ENCODE measurements at regions not wholly inside any gene's neighbourhood (a gene's known extent, or its start where the extent isn't known, plus 50 kb on each side); places are given as distances from the start of the nearest gene placed in this dataset.
"Not testable (repeated sequence)": the region's sequence is repeated elsewhere in the genome, so short reads cannot be mapped to it uniquely, and the experiment has no call there.

DNA sequence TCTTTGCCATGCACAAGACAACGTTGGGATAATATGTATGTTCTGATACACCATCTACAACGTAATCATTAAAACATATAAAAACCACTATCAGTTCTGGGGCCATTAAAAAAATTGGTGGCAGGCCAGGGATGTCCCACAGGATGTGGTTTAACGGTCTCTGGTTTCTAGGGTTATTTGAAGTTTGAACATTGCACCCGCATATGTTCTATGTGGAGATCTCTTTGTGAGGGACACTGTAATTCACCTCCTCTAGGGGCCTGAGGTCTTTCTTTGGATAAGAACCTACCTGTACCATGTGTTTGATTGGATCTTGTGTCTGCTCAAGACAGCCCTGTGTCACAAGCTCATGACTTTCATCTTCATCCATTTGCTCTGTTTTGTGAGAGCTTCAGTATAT is 73.2 kb downstream of the GGTLC2 start:
- DNase-seq, result no peak

DNA sequence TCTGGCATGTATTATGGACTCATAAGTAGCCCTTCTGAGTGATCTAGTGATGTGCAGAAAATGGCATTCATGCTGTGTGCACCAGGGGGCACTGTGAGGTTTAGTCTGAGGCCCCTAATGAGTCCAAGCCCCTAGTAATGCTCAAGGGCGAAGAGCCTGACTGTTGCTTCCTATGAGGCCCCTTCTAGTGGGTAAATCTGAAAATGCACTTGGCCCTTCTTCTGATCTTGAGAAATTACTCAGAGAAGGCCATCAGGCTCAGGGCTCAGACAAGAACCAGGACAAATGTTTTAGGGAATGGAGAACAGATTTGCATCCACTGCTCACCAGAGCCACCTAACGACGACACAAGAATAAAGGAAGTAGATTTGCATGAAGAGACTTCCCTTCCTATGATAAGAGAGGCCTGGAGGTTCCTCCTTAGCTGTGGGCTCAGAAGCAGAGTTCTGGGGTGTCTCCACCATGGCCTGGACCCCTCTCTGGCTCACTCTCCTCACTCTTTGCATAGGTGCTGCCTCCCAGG is 75.8 kb downstream of the GGTLC2 start:
- no peak for DNase-seq

DNA sequence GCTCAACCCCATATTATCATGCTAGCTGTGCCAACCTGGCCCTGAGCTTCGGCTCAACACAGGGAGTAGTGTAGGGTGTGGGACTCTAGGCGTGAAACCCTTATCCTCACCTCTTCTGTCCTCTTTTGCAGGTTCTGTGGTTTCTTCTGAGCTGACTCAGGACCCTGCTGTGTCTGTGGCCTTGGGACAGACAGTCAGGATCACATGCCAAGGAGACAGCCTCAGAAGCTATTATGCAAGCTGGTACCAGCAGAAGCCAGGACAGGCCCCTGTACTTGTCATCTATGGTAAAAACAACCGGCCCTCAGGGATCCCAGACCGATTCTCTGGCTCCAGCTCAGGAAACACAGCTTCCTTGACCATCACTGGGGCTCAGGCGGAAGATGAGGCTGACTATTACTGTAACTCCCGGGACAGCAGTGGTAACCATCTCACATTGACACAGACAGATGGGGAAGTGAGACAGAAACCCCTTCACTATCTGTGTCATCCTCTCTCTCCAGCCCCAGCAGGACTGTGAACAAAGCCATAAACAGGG is 76.4 kb downstream of the GGTLC2 start:
- no peak for DNase-seq

DNA sequence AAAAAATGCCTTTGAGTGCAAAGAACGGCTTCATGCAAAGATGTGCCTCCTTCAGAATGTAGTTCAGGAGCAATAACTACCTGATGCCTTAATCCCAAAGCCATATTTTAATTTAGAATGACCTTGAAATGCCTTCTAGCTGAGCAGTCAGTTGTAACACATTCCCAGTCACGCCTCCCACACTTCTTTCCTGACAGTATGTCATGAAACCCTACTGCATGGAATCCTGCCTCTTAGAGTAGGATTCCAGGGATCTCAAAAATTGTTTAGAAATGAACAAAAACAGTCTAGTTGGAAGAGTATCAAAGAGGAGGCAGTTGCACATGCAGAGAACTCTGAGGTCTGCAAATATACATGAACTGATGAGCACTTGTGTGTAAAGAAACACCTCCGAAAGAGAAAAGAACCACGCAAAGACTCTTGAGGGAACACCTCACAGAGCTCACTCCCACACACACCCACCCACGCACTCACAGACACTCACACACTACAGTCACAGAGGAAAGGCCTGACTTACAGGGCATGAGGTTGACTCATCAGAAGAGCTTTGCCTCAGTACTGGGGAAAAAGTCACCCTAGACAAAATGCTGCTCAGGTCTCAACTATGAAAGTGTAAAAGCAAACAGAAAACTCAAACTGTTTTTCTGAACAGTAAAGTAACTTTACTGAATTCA is 77.4 kb downstream of the GGTLC2 start:
- DNase-seq, result no peak

DNA sequence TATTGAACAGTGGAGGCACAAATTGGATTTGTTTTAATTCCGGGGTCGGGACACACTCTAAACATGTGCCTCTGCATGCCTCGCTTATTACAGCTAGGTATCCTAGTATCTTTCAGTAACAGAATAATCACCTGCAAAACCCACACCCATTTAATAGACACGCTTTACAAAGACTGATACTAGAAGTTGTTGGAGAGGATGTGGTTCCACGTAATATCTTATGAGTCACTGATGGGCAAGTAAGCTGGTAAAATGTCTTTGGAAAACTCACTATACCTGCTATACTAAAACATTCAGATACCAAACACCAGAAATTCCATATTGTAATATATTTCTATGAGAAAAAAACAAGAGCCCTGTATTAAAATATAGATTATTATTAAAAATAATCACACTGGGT is 84.0 kb downstream of the GGTLC2 start:
- no peak for DNase-seq

DNA sequence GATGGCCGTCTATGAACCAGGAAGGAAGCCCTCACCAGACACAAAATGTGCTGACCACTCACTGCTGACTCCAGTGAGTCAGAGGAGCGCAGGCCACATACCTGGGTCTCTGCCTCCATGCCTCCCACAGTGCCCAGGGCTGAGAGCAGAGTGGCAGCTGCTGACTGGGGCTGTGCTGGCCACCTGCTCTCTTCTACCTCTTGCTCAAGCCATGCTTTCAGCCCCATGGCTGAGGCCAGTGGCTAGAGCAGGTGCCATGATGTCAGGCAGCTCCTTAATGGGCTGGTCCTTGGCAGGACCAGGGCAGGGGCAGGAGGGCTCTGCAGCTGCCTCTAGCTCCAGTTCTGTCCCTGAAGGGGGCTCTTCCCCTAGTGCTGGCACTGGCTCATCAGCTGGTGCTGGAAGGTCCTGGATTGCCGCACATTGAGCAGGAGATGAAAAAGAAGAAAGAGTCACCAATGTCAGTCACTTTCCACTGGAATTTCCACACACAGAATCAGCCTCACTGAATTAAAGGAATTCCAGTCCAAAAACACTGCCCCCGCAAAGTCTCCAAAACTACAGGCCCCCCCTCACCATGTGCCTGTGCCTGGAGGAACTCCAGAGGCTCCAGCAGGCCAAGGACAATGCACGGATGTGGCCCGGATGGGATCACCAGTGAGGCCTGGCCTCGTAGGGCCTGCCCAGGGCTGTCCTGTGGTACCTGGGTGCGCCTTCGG is 86.4 kb downstream of the GGTLC2 start:
- no peak for DNase-seq

DNA sequence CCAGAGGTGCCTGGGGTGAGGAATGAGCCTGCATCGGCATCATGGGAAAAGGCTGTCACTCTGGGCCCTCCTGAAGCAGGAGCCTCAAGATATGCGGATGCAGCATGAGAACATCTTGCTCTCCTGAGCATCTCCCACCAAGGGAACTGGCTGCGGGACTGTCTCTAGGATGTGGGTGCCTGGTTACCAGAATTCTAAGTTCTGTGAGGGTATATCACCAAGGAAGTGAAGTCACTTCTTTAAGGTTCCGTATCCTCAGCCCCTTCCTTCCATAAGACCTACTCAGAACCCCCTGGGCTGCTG is 86.9 kb downstream of the GGTLC2 start:
- no peak for DNase-seq

DNA sequence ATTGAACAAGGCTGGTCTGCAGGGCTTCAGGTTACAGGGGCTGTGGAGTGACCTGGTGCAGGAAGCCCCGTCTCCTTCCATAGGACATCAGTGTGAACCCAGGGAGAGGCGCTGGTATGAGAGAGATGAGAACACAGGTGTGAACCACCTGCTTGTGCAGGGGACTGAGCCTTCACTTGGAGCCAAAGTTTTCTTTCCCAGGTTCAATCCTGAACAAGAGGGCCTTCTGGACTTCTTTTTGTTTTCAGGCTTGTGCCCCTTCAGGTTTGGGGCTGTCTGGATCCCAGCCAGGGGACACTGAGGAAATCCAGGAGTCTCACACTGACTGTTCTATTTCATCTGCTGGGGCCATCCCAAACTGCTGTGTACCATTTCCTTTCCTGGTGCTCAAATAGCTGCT is 88.6 kb downstream of the GGTLC2 start:
- DNase-seq, result not testable (repeated sequence)

DNA sequence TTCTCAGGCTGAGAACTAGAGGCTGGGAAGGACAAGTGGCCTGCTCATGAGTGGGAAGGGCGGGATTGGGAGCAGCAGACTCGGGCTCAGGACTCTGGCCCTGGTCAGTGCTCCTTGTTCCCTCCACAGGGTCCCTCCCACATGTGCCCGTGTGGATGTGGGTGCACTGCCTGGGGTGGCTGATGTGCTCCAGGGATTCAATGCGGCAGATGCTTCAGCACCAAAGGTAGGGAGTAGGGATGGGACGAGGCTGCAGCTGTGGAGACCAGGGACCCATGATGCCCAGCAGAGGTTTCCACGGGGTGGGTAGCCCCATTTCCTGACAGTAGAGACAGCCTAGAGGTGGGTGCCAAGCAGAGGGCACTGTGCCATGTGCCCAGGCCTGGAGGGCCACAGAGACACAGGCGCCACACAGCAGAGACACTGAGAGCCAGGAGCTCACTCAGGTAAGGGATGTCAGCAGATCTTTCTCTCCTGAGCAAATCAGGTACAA is 89.5 kb downstream of the GGTLC2 start:
- no peak for DNase-seq

DNA sequence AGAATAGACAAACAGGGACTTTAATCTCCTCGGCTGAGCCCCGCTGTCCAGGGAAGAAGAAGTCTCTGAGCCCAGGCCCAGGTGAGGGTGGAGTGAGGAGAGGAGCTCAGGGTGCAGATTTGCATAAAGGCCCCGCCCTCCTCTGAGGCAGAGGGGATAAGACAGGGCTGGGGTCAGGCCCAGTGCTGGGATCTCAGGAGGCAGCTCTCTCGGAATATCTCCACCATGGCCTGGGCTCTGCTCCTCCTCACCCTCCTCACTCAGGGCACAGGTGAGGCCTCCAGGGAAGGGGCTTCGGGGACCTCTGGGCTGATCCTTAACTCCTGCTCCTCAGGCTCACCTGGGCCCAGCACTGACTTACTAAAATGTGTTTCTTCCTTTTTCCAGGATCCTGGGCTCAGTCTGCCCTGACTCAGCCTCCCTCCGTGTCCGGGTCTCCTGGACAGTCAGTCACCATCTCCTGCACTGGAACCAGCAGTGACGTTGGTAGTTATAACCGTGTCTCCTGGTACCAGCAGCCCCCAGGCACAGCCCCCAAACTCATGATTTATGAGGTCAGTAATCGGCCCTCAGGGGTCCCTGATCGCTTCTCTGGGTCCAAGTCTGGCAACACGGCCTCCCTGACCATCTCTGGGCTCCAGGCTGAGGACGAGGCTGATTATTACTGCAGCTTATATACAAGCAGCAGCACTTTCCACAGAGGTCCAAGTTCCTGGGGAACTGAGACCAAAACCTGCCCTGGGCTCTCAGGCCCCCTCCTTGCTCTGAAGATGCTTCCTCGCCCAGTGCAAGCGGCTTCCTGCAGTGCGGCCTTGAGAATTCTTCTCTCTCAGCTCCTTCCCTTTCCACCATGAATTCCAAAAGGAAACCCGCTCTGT is 90.2 kb downstream of the GGTLC2 start:
- DNase-seq, result not testable (repeated sequence)

DNA sequence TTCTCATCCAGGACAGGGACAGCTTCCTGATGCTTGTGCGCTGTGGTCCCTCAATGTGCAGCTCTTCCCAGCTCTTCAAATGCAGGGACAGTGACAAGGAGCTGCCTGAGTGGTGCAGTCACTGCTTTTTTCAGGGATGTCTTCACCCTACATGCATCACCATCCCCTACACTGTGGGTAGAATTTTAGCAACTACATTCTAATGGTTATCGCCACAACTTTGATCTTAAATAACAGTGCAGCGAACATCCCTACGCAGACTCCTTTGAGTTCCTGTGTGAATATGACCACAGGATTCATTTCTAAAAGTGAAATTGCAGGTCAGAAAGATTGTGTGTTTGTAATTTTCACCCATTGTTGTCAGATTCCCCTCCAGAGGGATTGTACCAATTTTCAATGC is 90.9 kb downstream of the GGTLC2 start:
- not testable (repeated sequence) for DNase-seq

DNA sequence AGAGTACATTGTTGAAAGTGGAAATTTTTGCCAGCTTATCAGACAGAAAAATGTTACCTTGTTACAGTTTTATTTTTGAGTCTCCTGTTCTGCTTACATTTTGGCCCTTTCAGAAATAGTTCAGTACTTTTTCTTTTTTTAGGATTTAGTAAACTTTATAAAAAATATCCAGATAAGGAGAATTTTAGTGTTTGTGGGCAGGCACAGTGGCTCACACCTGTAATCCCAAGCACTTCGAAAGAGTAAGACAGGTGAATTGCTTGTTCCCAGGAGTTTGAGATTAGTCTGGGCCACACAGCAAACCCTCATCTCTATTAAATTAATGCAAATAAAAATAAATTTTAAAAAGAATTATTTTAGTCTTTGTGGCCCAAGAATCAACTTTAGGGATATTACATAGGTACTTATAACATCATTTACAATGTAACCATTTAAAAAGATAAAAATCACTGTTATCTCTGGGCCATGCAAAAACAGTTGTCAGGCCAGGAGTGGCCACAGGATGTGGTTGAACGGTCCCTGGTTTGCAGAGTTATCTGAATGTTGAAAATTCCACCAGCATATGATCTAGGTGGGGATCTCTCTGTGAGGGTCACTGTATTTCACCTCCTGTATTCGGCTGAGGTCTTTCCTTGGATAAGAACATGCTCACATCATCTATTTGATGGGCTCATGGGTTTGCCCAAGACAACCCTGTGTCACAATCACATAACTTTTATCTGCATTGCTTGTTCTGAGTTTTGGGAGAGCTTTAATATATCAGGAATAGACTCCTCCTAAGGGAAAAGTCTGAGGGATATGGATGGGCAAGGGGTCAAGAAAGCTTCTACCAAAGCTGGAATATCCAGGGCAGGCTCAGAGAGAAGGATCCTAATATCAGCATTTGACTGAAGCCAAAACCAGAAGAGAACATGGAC is 91.5 kb downstream of the GGTLC2 start:
- DNase-seq, result no peak

DNA sequence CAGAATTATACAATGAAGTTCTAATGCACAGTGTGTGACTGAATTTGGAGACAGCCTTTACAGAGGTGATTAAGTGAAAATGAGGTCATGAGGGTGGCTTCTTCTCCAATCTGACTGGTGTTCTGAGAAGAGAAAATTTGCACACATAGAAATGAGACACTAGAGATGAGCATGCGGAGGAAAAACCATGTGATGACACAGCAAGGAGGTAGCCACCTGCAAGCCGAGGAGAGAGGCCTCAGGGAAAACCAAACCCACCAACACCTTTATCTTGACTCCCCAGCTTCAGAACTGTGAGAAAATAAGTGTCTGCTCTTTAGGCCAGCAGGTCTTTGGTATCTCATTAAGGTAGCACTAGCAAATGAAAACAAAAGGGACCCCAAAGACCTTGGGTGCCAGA is 93.2 kb downstream of the GGTLC2 start:
- no peak for DNase-seq

DNA sequence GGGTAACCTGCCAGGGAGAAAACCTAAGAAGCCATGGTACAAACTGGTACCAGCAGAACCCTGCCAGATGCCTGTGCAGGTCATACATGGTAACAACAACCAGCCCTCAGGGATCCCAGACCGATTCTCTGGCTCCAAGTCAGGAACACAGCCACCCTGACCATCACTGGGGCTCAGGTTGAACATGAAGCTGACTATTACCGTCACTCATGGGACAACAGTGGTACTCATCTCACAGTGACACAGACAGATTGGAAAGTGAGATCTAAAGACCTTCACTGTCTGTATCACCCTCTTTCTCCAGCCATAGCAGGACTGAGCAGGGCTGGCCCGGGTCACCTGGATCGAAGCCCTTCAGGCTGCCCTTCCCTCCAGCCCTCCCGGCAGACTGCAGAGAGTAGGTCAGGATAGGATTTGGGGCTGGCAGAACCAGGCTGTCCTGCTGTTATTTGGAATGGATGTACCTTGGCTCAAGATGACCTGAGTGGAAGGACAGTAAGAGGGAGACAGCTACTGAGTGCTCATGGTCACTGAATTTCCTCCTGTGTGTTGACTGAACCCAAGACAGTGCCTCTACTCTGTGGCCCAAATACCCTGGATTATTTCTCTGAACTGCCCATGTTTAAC is 94.7 kb downstream of the GGTLC2 start:
- no peak for DNase-seq

DNA sequence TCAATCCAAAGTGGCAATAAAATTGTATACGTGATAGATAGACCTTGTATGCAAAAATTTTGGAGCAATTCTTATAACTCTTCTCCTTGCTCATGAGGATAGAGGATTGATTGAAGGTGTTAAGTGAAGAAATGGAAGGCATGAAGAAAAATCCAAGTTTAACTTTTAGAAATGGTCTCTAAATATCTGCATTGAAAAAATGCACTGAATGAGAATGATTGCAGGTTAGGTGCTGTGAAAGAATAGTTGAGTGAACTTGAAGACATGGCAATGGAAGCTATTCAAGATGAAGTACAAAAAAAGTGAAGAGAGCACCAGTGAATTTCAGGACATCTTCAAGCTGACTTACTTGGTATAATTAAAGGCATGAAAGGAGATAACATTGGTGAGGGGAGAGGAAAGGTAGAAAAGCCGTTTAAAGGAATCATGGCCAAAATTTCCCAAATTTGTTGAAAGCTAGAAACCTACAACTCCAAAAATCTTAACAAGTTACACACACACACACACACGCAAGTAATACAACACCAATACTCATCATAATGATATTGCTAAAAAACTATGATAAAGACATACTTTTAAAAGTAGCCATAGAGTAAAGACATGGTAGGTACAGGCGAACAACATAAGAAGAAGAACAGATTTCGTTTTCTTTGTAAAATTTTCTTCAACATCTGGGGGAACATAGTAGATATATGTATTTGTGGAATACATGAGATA is 96.3 kb downstream of the GGTLC2 start:
- DNase-seq, result no peak

DNA sequence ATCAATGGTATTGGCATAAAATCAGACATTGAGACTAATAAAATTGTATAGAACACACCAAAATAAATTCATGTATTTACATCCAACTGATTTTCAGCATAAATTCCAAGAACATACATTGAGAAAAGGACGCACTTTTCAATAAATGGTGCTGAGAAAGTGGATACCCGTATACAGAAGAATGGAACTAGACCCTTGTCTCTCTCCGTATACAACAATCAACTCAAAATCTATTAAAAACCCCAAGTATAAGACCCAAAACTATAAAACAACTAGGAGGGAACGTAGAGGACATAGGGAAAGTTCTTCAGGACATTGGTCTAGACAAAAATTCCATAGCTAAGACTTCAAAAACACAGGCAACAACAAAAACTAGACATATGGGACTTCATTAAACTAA is 97.4 kb downstream of the GGTLC2 start:
- no peak for DNase-seq

DNA sequence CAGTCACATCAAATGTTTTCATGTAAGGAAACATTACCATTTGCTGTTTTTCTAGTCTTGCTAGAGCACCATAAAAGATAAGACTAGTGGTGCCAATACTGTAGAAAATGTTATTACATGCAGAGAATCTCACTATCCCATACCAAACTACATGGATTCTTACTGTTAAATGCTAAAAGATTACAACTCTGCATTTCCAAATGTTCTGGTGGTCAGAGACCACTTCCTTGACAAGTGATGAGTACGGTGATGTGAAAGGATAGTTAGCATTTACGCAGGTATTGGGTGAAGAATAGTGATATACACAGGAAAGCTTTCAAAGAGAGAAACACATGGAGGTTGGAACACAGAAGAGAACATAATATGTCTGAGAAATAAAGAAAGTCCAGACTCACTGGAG is 98.2 kb downstream of the GGTLC2 start:
- no peak for DNase-seq

DNA sequence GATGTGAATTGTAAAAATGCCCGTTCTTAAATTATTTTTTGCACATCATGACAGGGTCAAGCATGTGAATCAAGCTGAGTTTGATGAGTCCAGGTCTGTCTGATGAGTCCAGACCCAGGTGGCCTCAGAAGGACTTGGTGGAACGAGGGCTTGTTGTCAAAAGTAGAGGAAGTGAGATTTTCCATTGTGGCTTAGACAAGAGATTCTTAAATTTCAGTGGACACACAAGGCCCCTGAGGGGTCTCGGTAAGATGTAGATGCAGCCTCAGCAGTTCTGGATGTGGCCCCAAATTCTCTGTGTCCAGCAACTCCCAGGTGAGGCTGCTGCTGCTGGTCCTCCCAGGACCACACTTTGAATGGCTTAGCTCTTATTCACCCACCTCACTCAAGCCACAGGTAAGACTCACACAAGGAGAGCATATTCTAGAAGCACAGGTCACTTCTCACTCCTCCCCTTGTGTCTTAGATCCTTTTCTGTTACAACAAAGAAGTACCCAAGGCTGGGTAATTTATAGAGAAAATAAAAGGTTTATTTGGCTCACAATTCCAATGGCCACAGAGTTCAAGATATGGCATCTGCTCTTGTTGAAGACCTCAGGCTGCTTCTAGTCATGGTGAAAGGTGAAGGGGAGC is 98.8 kb downstream of the GGTLC2 start:
- DNase-seq, result no peak

DNA sequence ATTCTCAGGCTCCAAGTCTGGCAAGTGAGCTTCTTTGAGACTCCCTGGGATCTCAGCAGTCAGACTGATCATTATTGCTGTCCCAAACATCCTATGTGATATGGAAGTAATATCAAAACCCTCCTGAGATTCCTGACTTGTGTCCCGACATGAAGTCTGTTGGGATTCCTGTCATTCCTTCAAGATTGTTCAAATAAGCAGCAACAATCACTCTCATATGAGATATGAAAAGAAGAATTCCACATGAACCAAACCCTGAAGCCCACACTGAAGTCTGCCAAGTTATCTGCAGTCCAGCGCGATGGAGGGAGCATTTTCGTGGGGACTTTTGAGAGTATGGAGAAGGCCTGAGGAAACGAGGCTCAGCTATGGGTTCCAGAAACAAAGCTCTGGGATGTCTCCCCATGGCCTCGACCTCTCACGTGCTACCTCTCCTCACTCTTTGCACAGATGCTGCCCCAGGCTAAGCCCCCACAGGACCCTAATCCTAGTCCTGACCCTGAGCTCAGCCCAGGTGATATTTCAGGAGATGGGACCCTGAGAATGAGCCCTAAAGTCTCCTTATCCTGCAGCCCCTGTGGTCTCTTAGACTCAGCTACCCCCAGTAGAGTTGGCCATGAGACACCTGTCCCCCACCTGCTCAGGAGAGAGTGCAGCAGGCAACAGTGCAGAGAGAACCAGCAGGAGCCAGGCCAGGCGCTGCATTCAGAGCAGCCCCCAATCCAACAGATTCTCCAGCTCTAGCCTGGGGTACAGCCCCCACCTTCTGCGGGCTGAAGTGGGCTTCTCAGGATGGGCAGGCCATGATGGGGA is 100.2 kb downstream of the GGTLC2 start:
- no peak for DNase-seq

Data from NCI-H2107 (cell line).